HL-60 (cell line): ENCODE measurements at regions not wholly inside any gene's neighbourhood (a gene's known extent, or its start where the extent isn't known, plus 50 kb on each side); places are given as distances from the start of the nearest gene placed in this dataset.

ENCODE experiments used
- POLR2AphosphoS5 ChIP-seq: IDR thresholded peaks from 2 replicates; pipeline ENCODE4 v1.6.1; 2012; ENCODE audit warnings: low read depth
- TF ChIP-seq, protein P1 (sequence below): IDR thresholded peaks from one replicate; pipeline ENCODE4 v1.5.1; 2011; ENCODE audit warnings: low read length, control low read depth, inconsistent platforms; ENCODE audit not compliant: insufficient read depth

GRCh38 chr15:24078310-24079029 lies 391.4 kb upstream of the NDN start:
- TF ChIP-seq, protein P1, sequence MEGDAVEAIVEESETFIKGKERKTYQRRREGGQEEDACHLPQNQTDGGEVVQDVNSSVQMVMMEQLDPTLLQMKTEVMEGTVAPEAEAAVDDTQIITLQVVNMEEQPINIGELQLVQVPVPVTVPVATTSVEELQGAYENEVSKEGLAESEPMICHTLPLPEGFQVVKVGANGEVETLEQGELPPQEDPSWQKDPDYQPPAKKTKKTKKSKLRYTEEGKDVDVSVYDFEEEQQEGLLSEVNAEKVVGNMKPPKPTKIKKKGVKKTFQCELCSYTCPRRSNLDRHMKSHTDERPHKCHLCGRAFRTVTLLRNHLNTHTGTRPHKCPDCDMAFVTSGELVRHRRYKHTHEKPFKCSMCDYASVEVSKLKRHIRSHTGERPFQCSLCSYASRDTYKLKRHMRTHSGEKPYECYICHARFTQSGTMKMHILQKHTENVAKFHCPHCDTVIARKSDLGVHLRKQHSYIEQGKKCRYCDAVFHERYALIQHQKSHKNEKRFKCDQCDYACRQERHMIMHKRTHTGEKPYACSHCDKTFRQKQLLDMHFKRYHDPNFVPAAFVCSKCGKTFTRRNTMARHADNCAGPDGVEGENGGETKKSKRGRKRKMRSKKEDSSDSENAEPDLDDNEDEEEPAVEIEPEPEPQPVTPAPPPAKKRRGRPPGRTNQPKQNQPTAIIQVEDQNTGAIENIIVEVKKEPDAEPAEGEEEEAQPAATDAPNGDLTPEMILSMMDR = no peak
- TF ChIP-seq POLR2AphosphoS5 = no peak
